ENCODE measurements at regions not wholly inside any gene's neighbourhood (a gene's known extent, or its start where the extent isn't known, plus 50 kb on each side); places are given as distances from the start of the nearest gene placed in this dataset.

DNA sequence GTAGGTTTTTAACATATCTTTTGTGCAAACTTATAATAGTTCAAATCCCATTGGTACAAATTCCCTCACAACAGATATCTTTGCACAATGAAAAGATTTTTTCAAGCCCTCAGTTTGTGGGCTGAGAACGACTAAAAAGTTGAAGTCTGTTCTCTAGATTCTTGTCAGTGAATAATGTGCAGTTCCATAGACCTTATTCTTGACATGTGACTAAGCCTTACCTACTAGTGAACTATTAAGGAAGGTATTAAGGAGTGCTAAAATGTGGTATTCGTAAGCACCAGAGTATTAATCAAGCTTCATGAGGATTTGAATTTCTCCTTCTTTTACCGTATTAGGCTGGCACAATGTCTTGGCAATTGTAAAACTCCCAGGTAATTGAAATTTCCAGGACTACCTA lies 205.6 kb upstream of the DMRTA1 start:
- TF ChIP-seq, protein P1, sequence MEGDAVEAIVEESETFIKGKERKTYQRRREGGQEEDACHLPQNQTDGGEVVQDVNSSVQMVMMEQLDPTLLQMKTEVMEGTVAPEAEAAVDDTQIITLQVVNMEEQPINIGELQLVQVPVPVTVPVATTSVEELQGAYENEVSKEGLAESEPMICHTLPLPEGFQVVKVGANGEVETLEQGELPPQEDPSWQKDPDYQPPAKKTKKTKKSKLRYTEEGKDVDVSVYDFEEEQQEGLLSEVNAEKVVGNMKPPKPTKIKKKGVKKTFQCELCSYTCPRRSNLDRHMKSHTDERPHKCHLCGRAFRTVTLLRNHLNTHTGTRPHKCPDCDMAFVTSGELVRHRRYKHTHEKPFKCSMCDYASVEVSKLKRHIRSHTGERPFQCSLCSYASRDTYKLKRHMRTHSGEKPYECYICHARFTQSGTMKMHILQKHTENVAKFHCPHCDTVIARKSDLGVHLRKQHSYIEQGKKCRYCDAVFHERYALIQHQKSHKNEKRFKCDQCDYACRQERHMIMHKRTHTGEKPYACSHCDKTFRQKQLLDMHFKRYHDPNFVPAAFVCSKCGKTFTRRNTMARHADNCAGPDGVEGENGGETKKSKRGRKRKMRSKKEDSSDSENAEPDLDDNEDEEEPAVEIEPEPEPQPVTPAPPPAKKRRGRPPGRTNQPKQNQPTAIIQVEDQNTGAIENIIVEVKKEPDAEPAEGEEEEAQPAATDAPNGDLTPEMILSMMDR (IDR thresholded peaks at IDR 0.05), result no peak
- TF ChIP-seq POLR2A (IDR thresholded peaks at IDR 0.05), result no peak
- TF ChIP-seq POLR2AphosphoS5 (IDR thresholded peaks at IDR 0.05; ENCODE audit: insufficient read depth in 1 of 2, low read depth in 1 of 2), result no peak
